ENCODE measurements at regions not wholly inside any gene's neighbourhood (a gene's known extent, or its start where the extent isn't known, plus 50 kb on each side); places are given as distances from the start of the nearest gene placed in this dataset.
"Not testable (repeated sequence)": the region's sequence is repeated elsewhere in the genome, so short reads cannot be mapped to it uniquely, and the experiment has no call there.

- no peak for TF ChIP-seq CTCF (IDR thresholded peaks at IDR 0.05; ENCODE audit: low read depth, low read length)
- H3K4me3 ChIP-seq (ENCODE audit: low read depth, low read length) = no peak overlapping the region
These were observed 204.6 kb upstream of the TSC22D1 start for GRCh38 chr13:44780591-44781280.

GRCh38 chr13:44778761-44779484 lies 202.8 kb upstream of the TSC22D1 start:
- TF ChIP-seq CTCF (IDR thresholded peaks at IDR 0.05; ENCODE audit: low read depth, low read length) = no peak
- no peak overlapping the region for H3K4me3 ChIP-seq (ENCODE audit: low read depth, low read length)

GRCh38 chr13:44775290-44775689 lies 199.2 kb upstream of the TSC22D1 start:
- H3K4me3 ChIP-seq (ENCODE audit: low read depth, low read length) = not testable (repeated sequence)

GRCh38 chr13:44770951-44771350 lies 194.8 kb upstream of the TSC22D1 start:
- no peak for TF ChIP-seq CTCF (IDR thresholded peaks at IDR 0.05; ENCODE audit: low read depth, low read length)
- H3K4me3 ChIP-seq (ENCODE audit: low read depth, low read length) = no peak overlapping the region

GRCh38 chr13:44769686-44770085 lies 193.6 kb upstream of the TSC22D1 start:
- H3K4me3 ChIP-seq (ENCODE audit: low read depth, low read length) = no peak overlapping the region
- no peak for TF ChIP-seq CTCF (IDR thresholded peaks at IDR 0.05; ENCODE audit: low read depth, low read length)

- no peak for TF ChIP-seq CTCF (IDR thresholded peaks at IDR 0.05; ENCODE audit: low read depth, low read length)
- H3K4me3 ChIP-seq (ENCODE audit: low read depth, low read length) = no peak overlapping the region
These were observed 192.8 kb upstream of the TSC22D1 start for GRCh38 chr13:44768775-44769581.

GRCh38 chr13:44768239-44768638 lies 192.1 kb upstream of the TSC22D1 start:
- TF ChIP-seq CTCF (IDR thresholded peaks at IDR 0.05; ENCODE audit: low read depth, low read length) = no peak
- H3K4me3 ChIP-seq (ENCODE audit: low read depth, low read length) = no peak overlapping the region

All from WI38 (cell line).